ENCODE measurements at regions not wholly inside any gene's neighbourhood (a gene's known extent, or its start where the extent isn't known, plus 50 kb on each side); places are given as distances from the start of the nearest gene placed in this dataset.

- no peak for DNase-seq
Observed at GRCh38 chr5:145708169-145708568, 127.0 kb downstream of the PRELID2 start.

DNA sequence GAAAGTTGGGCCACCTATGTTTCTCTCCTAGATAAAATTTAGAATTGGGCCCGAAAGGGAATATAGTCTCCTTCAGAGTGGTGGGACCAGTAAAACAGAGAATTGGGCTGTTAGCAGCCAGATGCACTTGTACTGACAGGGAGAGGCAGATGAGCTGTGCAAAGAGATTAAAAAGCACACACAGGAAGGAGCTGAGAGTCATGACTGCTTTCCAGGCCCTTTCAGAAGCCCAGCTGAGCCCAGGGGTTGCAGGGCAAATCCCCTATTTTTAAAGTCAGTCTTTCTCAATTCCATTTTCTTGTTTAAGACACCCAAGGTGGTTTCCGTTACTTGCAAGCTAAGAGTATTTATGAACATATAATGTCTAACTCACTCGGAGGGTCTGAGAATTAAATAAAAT lies 130.4 kb downstream of the PRELID2 start:
- DNase-seq, result no peak

- no peak for DNase-seq
Observed at GRCh38 chr5:145703856-145704255, 131.3 kb downstream of the PRELID2 start.

- no peak for DNase-seq
Observed at GRCh38 chr5:145701404-145701803, 133.7 kb downstream of the PRELID2 start.

GRCh38 chr5:145699846-145700245 lies 135.3 kb downstream of the PRELID2 start:
- no peak for DNase-seq

- DNase-seq, result peak; percentile 35
Observed at GRCh38 chr5:145697251-145697990, 137.7 kb downstream of the PRELID2 start.

DNA sequence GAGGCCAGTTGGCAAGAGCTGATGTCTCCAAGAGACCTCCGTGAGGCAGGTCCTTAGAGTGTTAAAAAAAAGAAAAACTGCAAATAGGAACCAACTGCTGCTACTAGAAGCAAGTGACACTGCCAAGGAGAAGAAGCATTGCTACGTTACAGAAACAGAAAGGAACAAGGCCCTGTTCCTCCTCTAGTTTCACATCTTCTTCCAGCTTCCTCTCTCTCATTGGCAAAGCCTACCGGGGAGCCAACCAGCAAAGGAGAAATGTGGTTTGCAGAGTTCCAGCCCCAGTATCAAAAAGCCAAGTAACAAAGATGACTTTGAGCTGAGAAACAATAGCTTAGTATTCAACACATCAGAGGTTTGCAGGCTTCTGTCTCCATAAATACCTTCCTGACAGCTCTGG lies 145.9 kb downstream of the PRELID2 start:
- DNase-seq, result no peak

DNA sequence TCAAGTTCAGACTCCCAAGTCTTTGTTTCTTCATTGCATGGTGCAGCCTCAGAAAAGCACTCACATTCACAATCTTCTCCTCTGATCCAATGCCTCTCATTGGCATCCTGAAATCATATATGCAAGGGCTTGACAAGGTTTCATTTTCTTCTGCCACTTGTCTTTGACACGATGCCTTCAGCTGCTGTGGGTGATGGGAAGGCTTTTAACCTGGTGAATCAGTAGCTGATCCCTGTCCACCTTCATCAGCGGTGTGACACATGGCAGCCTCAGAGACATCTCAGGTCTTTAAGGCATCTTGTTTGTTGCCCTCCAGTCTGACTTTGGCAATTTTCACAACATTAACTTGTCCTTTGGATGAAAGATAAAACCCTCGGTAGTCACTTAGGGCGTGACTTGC lies 147.2 kb downstream of the PRELID2 start:
- DNase-seq, result no peak

- DNase-seq, result no peak
Observed at GRCh38 chr5:145685417-145685816, 149.7 kb downstream of the PRELID2 start.

DNA sequence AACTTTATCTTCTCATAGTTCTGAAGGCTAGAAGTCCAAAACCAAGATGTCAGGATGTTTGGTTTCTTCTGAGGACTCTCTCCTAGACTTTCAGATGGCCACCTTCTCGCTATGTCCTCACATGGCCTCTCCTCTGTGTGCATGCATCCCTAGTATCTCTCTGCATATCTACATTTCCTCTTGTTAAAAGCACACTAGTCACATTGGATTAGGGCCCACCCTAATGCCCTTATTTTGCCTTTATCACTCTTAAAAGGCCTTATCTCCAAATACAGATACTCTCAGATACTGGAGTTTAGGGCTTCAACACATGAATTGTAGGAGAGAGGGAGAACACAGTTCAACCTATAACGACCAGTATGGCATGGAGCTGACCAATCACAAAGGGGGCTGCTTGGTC lies 151.7 kb downstream of the PRELID2 start:
- no peak for DNase-seq

DNA sequence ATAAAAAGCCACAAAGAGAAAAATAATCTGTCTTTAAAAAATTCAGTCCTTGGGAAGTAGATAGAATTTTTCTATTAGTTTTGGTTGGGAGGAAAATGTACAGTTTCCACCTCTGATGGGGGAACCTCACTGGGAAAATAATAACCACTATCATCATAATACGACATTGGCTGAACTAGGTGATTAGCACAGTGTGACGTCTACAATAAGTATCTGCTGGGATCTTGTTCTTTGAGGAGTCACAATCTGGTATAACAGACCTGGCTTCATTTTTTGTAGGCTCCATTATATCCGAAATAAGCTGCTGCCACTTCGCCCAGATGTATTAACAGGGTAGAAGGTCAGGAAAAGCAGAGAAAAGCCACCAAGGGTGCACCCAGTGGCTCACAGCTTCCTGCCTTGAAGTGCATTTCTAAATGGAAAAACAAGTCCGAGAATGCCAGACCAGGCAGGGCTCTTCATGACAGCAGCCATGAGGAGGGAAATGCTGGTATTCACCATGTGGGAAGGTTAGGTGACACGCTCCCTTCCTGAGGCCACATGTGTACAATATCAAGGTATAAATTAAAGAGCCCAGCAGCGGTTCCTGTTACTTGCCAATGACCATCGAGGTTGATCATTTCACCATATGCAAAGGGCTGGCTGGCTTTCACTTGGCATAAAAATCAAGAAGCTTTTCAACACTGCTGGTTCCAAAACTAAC lies 152.8 kb downstream of the PRELID2 start:
- no peak for DNase-seq

DNA sequence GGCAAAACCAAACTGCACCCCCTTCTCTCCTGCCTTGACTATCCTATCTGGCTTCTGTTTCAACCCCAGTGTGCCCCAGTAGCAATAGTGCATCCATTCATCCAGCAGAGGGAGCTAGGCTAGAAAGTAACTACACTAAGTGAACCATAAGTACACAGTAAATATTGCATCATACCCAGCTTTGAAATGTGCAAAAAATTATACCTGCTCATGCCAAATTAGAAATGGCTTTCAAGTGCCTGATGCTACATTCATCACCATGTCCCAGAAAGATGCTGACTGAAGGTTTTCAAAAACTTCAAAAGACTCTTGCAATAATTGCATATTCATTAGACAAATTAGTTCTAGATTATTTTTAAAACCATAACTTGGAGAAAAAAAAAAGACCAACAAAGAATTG lies 153.5 kb downstream of the PRELID2 start:
- peak; percentile 70 for DNase-seq

GRCh38 chr5:145681216-145681615 lies 153.9 kb downstream of the PRELID2 start:
- DNase-seq, result no peak

GRCh38 chr5:145680767-145681166 lies 154.4 kb downstream of the PRELID2 start:
- no peak for DNase-seq

GRCh38 chr5:145680169-145680568 lies 155.0 kb downstream of the PRELID2 start:
- DNase-seq, result no peak

DNA sequence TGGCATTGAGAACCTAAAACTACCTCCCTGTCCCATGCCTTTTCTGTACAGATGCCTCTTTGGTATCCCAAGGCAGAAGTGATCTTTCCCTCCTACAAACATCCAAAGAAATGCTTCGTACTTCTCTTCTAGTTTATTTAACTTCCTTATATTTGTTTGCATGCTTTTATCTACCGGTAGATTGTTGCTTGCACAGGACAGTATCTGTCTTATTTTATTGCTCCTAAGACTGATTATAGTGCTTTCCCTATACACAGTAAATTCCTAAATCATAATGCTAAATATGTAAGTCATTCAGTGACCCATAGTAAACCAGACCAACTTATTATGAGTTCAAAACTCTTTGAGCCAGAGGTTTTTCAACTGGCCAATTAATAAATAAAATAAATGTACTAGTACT lies 156.9 kb downstream of the PRELID2 start:
- DNase-seq, result no peak

GRCh38 chr5:145673786-145674185 lies 161.4 kb downstream of the PRELID2 start:
- no peak for DNase-seq

DNA sequence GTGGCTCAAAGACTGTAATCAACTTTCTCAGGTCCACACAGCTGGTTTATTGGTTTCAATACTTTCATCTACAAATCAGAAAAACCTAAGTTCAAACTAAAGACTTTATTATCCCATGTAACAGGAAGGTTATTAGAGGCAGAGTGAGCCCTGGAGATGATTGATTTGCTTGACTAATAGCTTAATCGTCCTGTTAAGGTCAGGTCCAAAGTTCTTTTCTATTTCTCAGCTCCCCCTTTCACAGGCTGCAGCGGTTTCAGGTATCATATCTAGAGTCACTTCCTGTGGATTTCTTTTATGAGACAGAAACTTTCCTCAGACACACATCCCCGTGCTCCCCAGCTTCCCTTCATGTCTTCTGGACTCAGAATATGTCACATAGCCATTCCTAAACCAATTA lies 166.4 kb downstream of the PRELID2 start:
- DNase-seq, result no peak

DNA sequence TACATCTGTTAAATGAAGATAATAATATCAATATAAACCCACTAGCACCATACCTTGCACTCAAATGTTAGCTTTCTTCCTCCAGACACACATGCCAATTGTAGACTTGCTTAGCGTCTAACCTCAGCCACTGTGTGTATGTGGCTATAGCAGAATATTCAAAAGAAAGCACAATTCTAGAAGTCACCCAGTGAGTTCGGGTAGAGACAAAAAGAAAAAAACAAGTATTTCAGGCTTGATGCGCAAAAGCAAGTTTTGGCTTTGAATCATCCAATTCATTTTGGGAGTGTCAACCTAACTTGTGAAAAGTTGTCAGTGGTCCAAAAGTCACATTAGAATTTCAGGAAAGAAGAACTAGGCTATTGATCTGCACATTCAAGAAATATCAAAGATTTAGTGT lies 167.4 kb downstream of the PRELID2 start:
- no peak for DNase-seq

DNA sequence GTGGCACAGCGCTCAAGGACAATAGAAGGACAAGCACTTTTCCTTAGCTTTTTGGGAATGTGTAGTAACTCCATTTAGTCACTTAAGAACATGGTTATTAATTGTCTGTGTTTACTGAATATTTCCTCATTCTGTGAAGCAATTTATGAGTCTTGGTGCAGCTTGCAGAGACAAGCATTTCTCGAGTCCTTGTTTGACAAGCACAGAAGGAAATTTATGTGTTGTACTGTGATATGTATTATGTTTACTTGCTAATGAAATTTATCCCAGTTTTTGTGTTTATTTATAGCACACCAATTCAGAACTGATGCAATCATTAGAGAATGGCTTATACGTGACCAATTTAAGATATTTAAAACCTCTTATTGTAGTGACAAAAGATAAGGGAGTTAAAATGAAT lies 168.6 kb downstream of the PRELID2 start:
- DNase-seq, result no peak

- DNase-seq, result peak; percentile 30
Observed at GRCh38 chr5:145661737-145662485, 173.2 kb downstream of the PRELID2 start.

DNA sequence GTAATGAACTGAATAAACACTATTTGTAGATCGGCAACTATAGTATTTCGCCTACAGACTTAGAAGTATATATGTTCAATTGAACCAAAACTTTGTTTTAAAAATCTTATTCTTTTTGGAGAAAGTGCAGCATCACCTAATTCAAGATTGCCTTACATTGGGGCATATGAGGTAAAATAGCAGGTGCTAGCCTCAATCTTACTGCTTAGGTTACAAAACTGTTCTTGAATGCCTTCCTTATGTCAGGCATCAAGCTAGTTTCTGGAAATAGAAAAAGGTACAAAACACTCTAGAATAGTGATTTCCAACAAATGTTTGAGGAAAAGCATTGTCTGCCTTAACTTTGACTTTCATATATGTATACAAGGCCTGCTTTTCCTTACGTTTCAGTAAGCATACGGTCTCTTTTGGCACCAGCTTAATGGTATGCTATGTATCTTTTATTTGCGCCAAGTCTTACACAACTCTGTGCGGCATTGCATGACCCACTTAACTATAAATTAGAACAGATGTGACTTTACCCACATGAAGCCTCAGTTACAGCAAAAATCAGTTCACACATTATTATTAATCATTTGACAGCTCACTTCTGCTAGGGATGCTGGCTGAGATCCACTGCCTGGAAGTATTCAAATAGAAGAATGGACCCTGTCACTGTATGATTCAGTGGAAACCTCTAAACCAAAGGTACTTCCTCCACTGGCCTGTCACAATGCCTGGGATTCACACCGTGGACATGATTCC lies 174.1 kb downstream of the PRELID2 start:
- peak; percentile 95 for DNase-seq

- DNase-seq, result no peak
Observed at GRCh38 chr5:145658435-145658834, 176.7 kb downstream of the PRELID2 start.

Measured in fibroblast of skin of abdomen (primary cell).